Activated CD4-positive, alpha-beta T cell treated with anti-CD3 and anti-CD28 coated beads, Interleukin-2, amount 50 U/mL, for 24 hours (primary cell): ENCODE measurements at regions not wholly inside any gene's neighbourhood (a gene's known extent, or its start where the extent isn't known, plus 50 kb on each side); places are given as distances from the start of the nearest gene placed in this dataset.

ENCODE experiments used
- DNase-seq, 2 donors: peaks; one replicate each; pipeline ENCODE4 v3.0.0-alpha.2; 2020; ENCODE audit warnings: low read depth in 1 of 2, low spot score in 1 of 2

DNA sequence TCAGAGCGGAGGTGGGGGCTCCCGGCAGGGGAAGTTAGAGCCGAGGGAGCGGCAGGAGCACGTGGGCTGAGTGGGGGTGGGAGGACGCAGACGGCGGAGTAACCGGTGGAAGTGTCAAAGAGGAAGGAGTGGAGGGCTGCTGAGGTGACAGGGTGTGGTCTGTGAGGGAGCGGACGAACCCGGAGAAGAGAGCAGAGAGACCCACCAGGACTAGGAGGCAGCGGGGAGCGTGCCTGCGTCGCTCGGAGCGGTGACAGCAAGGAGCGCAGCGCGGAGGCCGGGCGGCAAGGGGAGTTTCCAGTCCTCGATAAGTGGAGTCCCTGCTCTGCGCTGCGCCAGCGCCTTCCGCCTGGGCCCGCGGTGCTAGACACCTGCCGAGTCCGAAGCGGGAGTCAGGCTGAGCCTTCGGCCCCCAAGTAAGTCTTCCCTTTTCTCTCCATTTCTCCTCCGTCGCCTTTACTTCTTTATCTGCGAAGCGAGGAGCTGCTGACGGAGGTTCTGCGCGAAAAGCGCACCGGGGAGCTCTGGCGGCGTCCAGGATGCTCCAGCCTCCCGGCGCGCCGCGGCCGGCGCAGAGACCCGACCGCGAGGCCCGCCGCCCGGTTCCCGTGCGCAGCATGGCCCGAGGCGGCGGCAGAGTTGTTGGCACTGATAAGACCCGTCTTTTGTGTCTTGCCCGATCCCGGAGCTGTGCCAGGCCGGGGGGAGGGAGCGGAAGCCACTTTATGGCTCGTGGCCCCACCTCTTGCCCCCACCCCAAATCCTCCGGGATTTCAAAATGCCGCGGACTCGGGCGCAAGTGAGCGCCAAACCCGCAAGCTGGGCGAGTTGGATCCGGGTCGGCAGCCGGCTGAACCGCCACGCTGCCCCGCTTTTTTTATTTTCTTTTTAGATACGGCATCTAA is 533.0 kb upstream of the SEMA6D start:
- no peak for DNase-seq

DNA sequence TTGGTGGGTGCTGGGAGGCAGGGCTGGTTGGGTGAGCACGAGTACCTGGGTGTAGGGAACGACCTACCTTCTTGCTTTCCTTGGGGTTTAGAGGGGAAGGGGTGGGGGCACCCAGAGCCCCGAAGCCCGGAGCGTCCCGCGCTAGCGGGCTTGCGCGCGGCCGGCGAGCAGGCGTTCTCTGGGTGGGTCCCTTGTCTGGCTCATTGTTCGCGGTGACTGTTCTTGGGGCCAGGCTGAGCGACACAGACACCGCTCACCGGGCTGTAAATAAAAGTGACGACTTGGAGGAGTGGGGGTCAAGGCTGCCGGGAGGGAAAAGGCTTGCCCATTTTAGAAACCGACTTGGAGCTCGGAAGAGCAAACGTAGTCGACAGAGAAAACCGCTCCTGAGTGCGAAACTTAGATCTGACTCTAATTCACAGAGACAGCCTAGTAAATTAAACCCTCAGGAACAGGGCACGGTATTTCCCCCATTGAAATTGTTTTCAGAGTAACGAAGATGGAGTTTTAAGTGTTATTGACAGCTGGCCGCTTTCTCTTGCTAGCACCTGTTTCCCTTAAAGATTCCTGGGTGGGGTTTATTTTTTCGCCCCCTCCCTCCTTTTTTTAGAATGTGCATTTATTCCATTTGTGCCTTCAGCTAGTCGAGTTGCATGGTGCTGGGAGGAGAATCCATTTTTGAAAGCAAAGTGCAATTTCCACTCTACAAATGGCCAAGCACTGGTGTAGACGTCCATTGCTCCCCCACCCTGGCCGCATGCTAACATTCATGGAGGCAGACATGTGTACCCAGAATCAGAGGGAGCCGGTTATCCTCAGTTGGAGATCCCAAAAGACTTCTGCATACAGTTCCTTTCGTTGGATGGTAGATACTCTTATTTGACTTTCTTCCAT is 532.1 kb upstream of the SEMA6D start:
- no peak for DNase-seq

GRCh38 chr15:47186075-47186474 is 531.2 kb upstream of the SEMA6D start:
- DNase-seq: no peak

DNA sequence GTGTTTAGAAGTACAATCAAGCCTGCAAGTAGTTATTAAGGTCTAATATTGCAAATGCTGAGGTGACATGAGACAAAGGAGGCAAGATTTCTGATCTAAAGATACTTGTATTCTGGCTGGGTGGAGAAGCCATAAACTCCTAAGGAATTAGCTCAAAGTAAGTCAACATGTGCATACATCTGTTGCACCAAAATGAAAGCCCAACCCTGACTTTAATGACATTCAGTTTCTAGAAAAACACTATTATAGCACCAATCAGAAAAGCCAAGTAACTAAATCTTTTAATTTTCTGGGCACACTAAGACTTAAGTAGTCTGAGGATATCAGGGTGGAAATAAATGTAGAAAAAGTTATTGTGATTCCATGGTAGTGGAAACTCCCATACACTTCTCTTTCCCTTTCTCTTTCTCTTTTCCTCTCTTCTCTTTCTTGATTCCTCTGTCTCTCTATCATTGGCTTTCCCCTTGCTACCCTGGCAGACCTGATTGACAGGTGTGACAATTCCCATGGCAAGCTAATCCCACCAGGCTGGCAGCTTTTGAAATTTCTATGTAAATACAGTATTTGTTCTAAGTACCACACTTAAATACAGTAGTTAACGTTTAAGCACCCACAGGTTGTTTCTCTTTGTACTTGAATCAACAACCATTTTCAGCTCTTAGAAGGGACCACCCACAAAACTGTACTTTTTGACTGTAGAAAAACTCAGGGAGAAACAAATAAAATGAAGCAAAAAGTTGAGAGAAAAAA is 528.4 kb upstream of the SEMA6D start:
- DNase-seq: no peak

DNA sequence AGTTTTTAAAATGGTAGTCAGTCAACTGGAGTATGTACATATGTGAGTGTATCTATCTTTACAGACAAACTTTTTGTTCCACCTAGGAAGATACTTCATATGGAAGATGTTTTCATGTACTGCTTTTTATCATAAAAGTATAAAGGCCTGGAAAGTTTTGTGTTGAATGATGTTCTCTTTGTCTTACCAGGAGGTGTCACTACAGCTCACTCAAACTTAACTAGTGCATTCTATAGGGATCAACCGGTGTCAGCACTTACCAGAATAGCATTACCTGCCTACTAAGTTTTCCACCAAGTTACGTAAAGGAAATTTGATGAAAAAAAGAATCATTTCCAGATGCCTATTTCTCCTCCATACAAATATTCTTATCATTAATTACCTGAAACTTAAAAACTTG is 522.6 kb upstream of the SEMA6D start:
- DNase-seq: no peak

GRCh38 chr15:47196048-47196447 is 521.3 kb upstream of the SEMA6D start:
- peak in 1 of 2 donors; percentile 25 for DNase-seq

DNA sequence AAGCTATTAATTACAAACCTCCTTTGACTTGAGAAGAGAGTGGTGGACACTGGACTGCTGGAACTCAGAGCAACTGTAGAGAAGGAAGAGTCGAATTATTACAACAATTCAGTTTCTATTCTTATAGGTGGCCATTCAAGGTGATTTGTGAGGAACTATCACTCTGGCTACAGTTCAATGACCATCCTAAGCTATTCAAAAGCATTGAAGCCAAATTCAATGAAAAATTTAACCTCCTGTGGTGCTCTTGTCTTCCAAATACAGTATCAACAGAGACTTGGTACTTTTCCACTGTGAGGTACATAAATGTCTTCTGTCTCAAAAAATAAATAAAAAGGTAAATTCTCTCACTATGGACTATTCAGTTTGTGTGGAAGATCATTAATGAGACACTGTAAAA is 513.3 kb upstream of the SEMA6D start:
- no peak for DNase-seq

GRCh38 chr15:47206358-47206978 is 510.8 kb upstream of the SEMA6D start:
- DNase-seq: no peak

DNA sequence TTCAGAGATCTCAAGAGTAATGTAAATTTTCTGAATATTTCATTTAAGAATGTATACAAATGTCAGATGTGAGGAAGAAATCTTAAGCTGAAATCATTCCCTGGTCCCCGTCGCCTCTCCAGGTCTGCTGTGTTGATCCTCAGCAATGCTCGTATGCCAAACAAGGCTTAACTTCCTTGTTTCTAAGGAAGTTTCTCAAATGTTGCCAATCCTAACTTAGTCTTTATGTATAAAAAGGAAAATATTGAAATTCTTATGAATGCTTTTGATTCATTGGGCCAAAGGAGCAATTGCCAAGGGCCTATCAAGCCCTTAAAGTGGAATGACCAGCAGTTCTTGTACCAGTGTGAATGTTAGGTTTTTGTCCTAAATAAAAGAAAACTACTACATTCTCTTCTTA is 507.7 kb upstream of the SEMA6D start:
- DNase-seq: no peak

DNA sequence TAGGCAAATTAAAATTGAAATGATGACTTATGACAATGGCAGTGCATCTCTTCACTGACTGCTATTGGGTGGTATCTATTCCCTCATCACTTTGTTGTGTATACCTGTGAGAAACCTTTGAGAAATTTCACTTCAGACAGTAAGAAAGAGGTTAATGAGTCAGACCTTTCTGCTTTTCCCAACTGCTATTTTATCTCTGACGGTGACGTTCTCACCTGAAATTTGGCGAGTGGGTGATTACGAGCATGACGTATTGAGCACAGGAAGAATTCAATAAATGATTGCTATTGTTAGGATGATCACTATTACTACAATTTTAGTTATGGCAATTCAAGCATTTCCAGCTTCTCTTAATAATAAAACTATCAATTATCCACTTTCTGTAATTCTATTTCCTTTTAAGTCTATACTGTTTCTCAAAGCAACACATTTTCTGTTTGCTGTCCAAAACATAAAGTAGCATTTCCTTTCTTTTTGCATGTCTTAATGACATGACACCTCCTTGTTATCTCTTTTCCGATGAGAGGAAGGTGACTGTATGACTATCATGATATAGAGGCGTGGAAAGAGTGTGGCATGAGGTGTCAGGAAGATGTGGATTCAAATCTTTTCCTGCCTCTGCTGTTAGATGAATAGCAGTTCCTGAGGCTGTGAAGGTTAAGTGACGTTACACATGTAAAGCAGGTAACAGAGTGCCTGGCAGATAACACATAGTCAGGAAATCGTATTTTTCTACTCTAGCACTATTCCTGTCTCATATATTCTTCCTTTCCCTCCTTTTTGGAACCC is 504.9 kb upstream of the SEMA6D start:
- DNase-seq: no peak

DNA sequence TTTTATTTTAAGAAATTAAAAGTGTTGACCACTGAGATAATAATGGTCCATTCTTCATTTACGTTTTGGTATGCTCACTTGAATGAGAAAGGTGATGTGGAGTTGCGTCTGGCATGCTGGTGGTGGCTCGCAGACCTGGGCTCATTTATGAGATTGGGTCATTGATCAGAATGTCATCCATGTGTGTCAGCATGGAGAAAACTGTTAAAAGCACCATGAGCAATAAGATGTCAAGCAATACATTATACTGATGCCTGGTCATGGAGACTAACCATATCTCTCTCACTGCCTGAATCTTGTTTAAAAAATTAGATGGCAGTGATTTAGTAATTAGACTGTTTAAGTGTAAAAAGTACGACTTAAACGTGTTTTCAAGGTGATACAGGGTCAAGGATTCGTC is 503.4 kb upstream of the SEMA6D start:
- no peak for DNase-seq

DNA sequence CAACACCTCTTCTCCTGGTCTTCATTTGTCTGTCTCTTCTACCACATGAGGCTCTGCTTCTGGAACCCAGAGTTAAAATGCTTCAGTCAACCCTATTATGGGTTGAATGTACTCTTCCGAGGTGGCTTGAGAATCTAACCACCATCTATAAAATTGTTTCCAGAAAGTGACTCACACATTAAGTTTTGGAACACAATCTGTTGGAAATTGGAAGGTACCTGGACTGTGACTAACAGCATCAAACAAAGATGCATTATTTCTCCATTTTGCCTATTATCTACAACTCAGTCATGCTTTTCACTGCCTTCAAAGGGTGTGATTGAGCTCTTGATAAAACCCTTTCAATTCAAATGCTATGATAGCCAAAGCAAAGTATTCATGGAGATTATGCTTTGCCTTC is 499.0 kb upstream of the SEMA6D start:
- DNase-seq: no peak

GRCh38 chr15:47244361-47244760 is 472.9 kb upstream of the SEMA6D start:
- no peak for DNase-seq

- no peak for DNase-seq
Observed at GRCh38 chr15:47246317-47246716, 471.0 kb upstream of the SEMA6D start.

DNA sequence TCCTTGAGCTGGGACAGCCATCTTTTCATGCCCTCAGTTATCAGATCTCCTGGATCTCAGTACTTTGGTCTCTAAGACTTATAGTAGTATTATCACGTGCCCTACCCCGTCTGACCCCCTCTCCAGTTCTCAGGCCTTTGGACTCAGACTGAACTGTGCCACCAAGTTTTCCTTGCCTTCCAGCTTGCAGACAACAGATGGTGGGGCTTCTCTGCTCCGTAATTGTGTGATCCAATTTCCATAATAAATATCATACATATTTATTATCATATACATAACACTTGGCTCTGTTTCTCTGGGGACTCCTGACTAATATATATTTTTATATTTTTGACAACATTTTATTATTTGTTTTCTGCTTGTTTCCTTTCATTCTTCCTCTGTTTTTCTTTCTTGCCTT is 458.8 kb upstream of the SEMA6D start:
- no peak for DNase-seq

- no peak for DNase-seq
Observed at GRCh38 chr15:47265686-47266085, 451.6 kb upstream of the SEMA6D start.

GRCh38 chr15:47266566-47266965 is 450.7 kb upstream of the SEMA6D start:
- no peak for DNase-seq

DNA sequence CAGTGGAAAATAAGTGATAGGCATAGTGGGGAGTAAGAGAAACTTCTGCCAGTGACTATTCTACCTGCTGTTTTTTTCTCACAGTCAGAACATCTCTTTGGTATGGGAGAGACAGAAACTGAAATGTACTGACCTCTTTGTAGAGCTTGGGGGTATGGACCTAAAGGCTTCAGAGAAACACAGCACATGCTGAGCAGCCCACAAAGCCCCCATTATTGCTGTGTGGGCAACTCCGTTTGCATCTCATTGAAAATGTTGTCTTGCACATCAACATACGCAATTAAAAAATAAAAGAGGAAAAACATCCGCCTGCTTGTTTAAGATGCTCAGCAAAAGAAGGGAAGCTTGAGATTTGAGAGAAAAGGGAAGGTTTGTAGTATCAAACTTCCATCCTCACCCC is 443.4 kb upstream of the SEMA6D start:
- no peak for DNase-seq

DNA sequence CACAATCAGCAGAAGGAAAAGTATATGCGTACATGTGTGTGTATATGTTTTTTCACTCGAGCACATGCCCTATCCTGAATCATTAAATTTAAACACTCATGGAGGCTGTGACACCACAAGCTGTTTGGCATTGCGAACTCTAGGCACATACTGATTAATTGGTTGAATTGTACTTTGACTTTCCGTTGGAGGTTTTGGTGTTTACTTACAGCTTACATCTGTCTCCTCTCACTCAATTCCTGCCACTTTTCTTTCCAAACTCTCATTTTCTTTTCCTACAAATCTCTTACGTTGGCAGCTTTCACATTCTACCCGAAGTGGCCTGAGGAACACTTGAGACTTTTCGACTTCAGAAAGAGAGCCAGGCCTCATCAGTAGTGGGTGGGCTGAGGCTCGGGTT is 434.1 kb upstream of the SEMA6D start:
- no peak for DNase-seq

DNA sequence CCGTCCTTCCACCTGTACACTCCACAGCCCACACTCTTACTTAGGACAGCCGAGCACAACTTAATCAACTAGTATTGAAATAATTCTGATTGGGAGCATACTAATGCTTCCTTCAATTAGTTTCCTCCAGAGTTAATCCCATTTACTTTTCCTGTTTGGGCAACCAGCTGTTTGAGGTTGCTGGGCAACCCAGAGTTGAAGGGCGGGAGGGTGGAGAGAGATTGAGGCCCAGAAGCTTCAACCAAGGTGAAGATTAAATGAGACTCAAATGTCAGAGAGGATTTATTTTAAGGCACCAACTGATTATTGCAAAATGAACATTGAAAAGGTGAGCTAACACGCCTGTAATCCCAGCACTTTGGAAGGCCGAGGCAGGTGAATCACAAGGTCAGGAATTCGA is 428.5 kb upstream of the SEMA6D start:
- no peak for DNase-seq
